ENCODE measurements at regions not wholly inside any gene's neighbourhood (a gene's known extent, or its start where the extent isn't known, plus 50 kb on each side); places are given as distances from the start of the nearest gene placed in this dataset.
A peak's percentile ranks its signal among the peaks of the same experiment; 100 is the strongest.

DNA sequence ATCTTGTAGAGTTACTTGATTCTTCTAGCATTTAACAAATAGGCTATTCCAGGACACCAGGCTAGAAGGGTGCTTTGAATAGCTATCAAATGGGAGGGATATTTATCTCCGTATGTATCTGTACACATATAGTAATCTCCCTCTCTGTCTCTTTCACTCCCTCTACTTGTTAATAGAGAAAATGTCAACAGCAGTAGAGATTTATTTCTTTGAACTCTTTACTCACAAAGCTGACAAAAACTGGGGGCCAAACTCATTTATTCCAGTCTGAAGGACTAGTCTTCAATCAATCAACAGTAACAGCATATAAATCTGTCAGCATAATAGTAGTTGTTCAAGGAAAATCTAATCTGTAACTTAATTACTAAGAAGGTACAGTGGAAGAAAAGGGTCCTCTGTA is 78.2 kb upstream of the FER start:
- no peak overlapping the region for H3K4me3 ChIP-seq (ENCODE audit: low read length)
- no peaks in the 10 kb centered on the region for H3K27me3 ChIP-seq (ENCODE audit: control insufficient read depth, insufficient read depth, low read length)
- no peak overlapping the region for H3K4me2 ChIP-seq (ENCODE audit: low read length)
- H3K9ac ChIP-seq (ENCODE audit: low read depth, low read length) = no peak overlapping the region
- H3K4me1 ChIP-seq (ENCODE audit: control insufficient read depth, insufficient read depth, low read length) = no peaks in the 10 kb centered on the region
- H3K9me3 ChIP-seq (replicated peaks; ENCODE audit: low read length) = no peaks in the 10 kb centered on the region
- no peaks in the 10 kb centered on the region for H3K36me3 ChIP-seq (ENCODE audit: insufficient read depth, low read length)

- H3K9me3 ChIP-seq (replicated peaks; ENCODE audit: low read length) = no peaks in the 10 kb centered on the region
- no peak overlapping the region for H3K4me2 ChIP-seq (ENCODE audit: low read length)
- peaks cover 12% of the 10 kb centered on the region for H3K4me1 ChIP-seq (ENCODE audit: control insufficient read depth, insufficient read depth, low read length)
- no peak overlapping the region for H3K4me3 ChIP-seq (ENCODE audit: low read length)
- no peaks in the 10 kb centered on the region for H3K27me3 ChIP-seq (ENCODE audit: control insufficient read depth, insufficient read depth, low read length)
- H3K36me3 ChIP-seq (ENCODE audit: insufficient read depth, low read length) = no peaks in the 10 kb centered on the region
- H3K9ac ChIP-seq (ENCODE audit: low read depth, low read length) = no peak overlapping the region
Measured at GRCh38 chr5:108661590-108662219, 86.0 kb upstream of the FER start.

- peaks cover 19% of the 10 kb centered on the region for H3K4me1 ChIP-seq (ENCODE audit: control insufficient read depth, insufficient read depth, low read length)
- no peaks in the 10 kb centered on the region for H3K27me3 ChIP-seq (ENCODE audit: control insufficient read depth, insufficient read depth, low read length)
- H3K4me2 ChIP-seq (ENCODE audit: low read length) = no peak overlapping the region
- H3K9me3 ChIP-seq (replicated peaks; ENCODE audit: low read length) = no peaks in the 10 kb centered on the region
- no peak overlapping the region for H3K4me3 ChIP-seq (ENCODE audit: low read length)
- H3K36me3 ChIP-seq (ENCODE audit: insufficient read depth, low read length) = no peaks in the 10 kb centered on the region
- H3K9ac ChIP-seq (ENCODE audit: low read depth, low read length) = no peak overlapping the region
Measured at GRCh38 chr5:108661024-108661423, 86.7 kb upstream of the FER start.

- no peaks in the 10 kb centered on the region for H3K9me3 ChIP-seq (replicated peaks; ENCODE audit: low read length)
- H3K9ac ChIP-seq (ENCODE audit: low read depth, low read length) = no peak overlapping the region
- H3K27me3 ChIP-seq (ENCODE audit: control insufficient read depth, insufficient read depth, low read length) = no peaks in the 10 kb centered on the region
- H3K36me3 ChIP-seq (ENCODE audit: insufficient read depth, low read length) = no peaks in the 10 kb centered on the region
- H3K4me3 ChIP-seq (ENCODE audit: low read length) = no peak overlapping the region
- H3K4me2 ChIP-seq (ENCODE audit: low read length) = no peak overlapping the region
- H3K4me1 ChIP-seq (ENCODE audit: control insufficient read depth, insufficient read depth, low read length) = peaks cover 22% of the 10 kb centered on the region
Measured at GRCh38 chr5:108660291-108660690, 87.4 kb upstream of the FER start.

DNA sequence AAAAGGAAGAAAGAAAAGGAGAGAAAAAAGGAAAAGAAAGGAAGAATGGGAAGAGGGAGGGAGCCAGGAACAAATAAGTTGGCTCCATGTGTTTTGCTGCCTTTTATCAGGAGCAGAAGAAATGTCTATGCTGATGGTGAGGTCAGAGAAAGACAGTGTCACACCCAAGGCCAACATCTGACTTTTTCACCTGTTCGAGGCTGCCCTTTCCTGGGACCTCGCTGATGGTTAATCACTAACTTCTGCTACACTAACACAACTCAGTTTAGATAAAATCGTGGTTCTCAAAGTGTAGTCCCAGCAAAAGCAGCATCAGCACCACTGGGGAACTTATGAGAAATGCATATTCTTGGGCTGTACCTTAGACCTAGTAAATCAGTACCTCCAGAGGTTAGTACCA is 88.2 kb upstream of the FER start:
- Histone ChIP-seq H3K27me3 (ENCODE audit: control insufficient read depth, insufficient read depth, low read length) (no peaks in the 10 kb centered on the region), H3K4me1 (ENCODE audit: control insufficient read depth, insufficient read depth, low read length) (peaks cover 28% of the 10 kb centered on the region), H3K4me2 (ENCODE audit: low read length) (no peak overlapping the region), H3K9me3 (replicated peaks; ENCODE audit: low read length) (no peaks in the 10 kb centered on the region), H3K36me3 (ENCODE audit: insufficient read depth, low read length) (no peaks in the 10 kb centered on the region), H3K4me3 (ENCODE audit: low read length) (no peak overlapping the region), H3K9ac (ENCODE audit: low read depth, low read length) (no peak overlapping the region)

- H3K9ac ChIP-seq (ENCODE audit: low read depth, low read length) = no peak overlapping the region
- peaks cover 37% of the 10 kb centered on the region for H3K4me1 ChIP-seq (ENCODE audit: control insufficient read depth, insufficient read depth, low read length)
- no peaks in the 10 kb centered on the region for H3K9me3 ChIP-seq (replicated peaks; ENCODE audit: low read length)
- no peaks in the 10 kb centered on the region for H3K27me3 ChIP-seq (ENCODE audit: control insufficient read depth, insufficient read depth, low read length)
- H3K4me2 ChIP-seq (ENCODE audit: low read length) = peak overlapping the region; percentile 55
- H3K36me3 ChIP-seq (ENCODE audit: insufficient read depth, low read length) = no peaks in the 10 kb centered on the region
- H3K4me3 ChIP-seq (ENCODE audit: low read length) = no peak overlapping the region
Measured at GRCh38 chr5:108655750-108656450, 91.8 kb upstream of the FER start.

DNA sequence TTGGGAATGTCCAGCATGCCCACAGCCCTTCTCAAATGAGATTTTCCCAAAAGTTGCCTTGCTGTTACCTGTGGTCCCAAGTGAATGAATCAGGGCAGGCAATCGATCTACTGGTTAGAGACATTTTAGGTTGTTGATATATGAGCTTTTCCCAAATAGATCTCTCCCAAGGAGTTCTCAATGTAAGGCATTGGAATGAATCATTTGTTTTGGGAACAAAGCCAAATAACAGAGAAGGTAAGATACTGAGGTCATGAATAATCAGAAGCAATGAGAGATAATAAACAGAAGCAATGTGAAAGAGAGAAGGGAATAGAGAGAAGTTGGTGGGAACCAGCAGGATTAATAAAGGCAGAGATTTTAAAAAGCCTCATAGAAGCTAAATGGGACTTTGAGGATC is 93.6 kb upstream of the FER start:
- Histone ChIP-seq H3K4me2 (ENCODE audit: low read length) (no peak overlapping the region), H3K4me3 (ENCODE audit: low read length) (no peak overlapping the region), H3K36me3 (ENCODE audit: insufficient read depth, low read length) (no peaks in the 10 kb centered on the region), H3K9ac (ENCODE audit: low read depth, low read length) (no peak overlapping the region), H3K9me3 (replicated peaks; ENCODE audit: low read length) (peaks cover 4% of the 10 kb centered on the region), H3K27me3 (ENCODE audit: control insufficient read depth, insufficient read depth, low read length) (no peaks in the 10 kb centered on the region), H3K4me1 (ENCODE audit: control insufficient read depth, insufficient read depth, low read length) (peaks cover 44% of the 10 kb centered on the region)

- no peak overlapping the region for H3K4me2 ChIP-seq (ENCODE audit: low read length)
- H3K36me3 ChIP-seq (ENCODE audit: insufficient read depth, low read length) = no peaks in the 10 kb centered on the region
- no peaks in the 10 kb centered on the region for H3K27me3 ChIP-seq (ENCODE audit: control insufficient read depth, insufficient read depth, low read length)
- peaks cover 4% of the 10 kb centered on the region for H3K9me3 ChIP-seq (replicated peaks; ENCODE audit: low read length)
- no peak overlapping the region for H3K4me3 ChIP-seq (ENCODE audit: low read length)
- no peak overlapping the region for H3K9ac ChIP-seq (ENCODE audit: low read depth, low read length)
- H3K4me1 ChIP-seq (ENCODE audit: control insufficient read depth, insufficient read depth, low read length) = peaks cover 44% of the 10 kb centered on the region
Measured at GRCh38 chr5:108653201-108653600, 94.5 kb upstream of the FER start.

DNA sequence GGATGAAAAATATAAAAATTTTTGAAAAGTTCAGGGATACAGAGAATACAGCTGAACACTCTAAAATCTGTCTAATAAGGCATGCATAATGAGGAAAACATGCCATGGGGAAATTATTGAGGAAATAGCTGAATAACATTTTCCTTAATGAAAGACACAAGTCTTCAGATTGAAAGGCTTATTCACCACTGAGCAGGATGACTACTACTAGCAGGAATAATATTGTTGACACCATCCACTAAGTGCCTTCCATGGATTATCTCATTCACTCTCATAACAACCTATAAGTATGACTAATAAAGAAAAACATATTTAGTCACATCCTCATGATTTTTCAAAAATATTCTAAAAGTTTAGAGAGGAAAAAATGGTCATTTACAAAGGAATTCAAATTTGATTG is 96.7 kb upstream of the FER start:
- no peaks in the 10 kb centered on the region for H3K36me3 ChIP-seq (ENCODE audit: insufficient read depth, low read length)
- peaks cover 4% of the 10 kb centered on the region for H3K9me3 ChIP-seq (replicated peaks; ENCODE audit: low read length)
- H3K9ac ChIP-seq (ENCODE audit: low read depth, low read length) = no peak overlapping the region
- H3K4me2 ChIP-seq (ENCODE audit: low read length) = no peak overlapping the region
- H3K4me1 ChIP-seq (ENCODE audit: control insufficient read depth, insufficient read depth, low read length) = peaks cover 36% of the 10 kb centered on the region
- H3K27me3 ChIP-seq (ENCODE audit: control insufficient read depth, insufficient read depth, low read length) = no peaks in the 10 kb centered on the region
- H3K4me3 ChIP-seq (ENCODE audit: low read length) = no peak overlapping the region

GRCh38 chr5:108649646-108650045 is 98.1 kb upstream of the FER start:
- Histone ChIP-seq H3K9ac (ENCODE audit: low read depth, low read length) (no peak overlapping the region), H3K36me3 (ENCODE audit: insufficient read depth, low read length) (no peaks in the 10 kb centered on the region), H3K4me3 (ENCODE audit: low read length) (no peak overlapping the region), H3K4me2 (ENCODE audit: low read length) (no peak overlapping the region), H3K27me3 (ENCODE audit: control insufficient read depth, insufficient read depth, low read length) (no peaks in the 10 kb centered on the region), H3K9me3 (replicated peaks; ENCODE audit: low read length) (peaks cover 4% of the 10 kb centered on the region), H3K4me1 (ENCODE audit: control insufficient read depth, insufficient read depth, low read length) (peaks cover 28% of the 10 kb centered on the region)

DNA sequence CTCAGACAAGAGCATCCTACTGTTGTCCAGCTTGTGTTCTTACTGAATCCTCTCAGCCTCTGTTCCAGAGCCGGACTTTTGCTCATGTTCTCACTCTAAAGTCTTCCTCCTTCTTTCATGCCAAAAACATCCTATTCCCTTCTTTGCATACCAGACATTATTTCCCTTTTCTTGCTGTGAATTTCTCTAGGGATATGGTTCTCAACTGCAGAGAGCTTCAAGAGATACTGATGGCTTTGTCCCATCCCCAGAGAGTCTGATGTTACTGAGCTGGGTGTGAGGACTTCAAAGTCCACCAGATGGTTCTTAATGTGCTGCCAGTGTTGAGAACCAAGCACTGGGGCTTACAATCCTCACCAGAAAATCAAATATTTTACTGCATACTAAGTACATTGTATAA is 98.6 kb upstream of the FER start:
- no peak overlapping the region for H3K4me3 ChIP-seq (ENCODE audit: low read length)
- no peaks in the 10 kb centered on the region for H3K36me3 ChIP-seq (ENCODE audit: insufficient read depth, low read length)
- peaks cover 22% of the 10 kb centered on the region for H3K4me1 ChIP-seq (ENCODE audit: control insufficient read depth, insufficient read depth, low read length)
- H3K9ac ChIP-seq (ENCODE audit: low read depth, low read length) = no peak overlapping the region
- no peaks in the 10 kb centered on the region for H3K27me3 ChIP-seq (ENCODE audit: control insufficient read depth, insufficient read depth, low read length)
- peaks cover 4% of the 10 kb centered on the region for H3K9me3 ChIP-seq (replicated peaks; ENCODE audit: low read length)
- H3K4me2 ChIP-seq (ENCODE audit: low read length) = no peak overlapping the region
